Activated naive CD8-positive, alpha-beta T cell treated with anti-CD3 and anti-CD28 coated beads, Interleukin-2, amount 50 U/mL, for 16 hours (primary cell): ENCODE measurements at regions not wholly inside any gene's neighbourhood (a gene's known extent, or its start where the extent isn't known, plus 50 kb on each side); places are given as distances from the start of the nearest gene placed in this dataset.
"Not testable (repeated sequence)": the region's sequence is repeated elsewhere in the genome, so short reads cannot be mapped to it uniquely, and the experiment has no call there.

Experiments
- DNase-seq: peaks from one replicate; pipeline ENCODE4 v3.0.0-alpha.2; 2020; ENCODE audit warnings: low read depth, low spot score

DNA sequence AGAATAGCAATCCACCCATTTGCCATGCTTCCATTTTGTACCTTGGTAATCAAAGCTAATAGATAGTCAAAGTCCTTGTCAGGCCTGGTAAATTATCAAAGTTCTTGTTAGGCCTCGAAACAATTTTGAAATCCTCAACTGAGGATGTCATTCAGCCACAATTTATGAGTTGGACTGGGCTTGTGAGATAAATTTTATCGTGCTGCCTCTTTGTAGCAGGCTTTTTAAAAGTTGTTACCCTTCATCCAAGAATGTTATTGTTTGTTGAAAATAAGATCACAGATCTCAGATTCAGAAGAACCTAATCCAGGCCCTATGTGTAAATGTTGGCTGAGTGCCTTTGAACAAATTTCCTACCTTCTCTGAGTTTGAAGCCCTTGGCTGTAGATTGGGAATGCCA, 143.3 kb upstream of the PROK2 start:
- no peak for DNase-seq

GRCh38 chr3:71927505-71928066, 142.6 kb upstream of the PROK2 start:
- DNase-seq = no peak

DNA sequence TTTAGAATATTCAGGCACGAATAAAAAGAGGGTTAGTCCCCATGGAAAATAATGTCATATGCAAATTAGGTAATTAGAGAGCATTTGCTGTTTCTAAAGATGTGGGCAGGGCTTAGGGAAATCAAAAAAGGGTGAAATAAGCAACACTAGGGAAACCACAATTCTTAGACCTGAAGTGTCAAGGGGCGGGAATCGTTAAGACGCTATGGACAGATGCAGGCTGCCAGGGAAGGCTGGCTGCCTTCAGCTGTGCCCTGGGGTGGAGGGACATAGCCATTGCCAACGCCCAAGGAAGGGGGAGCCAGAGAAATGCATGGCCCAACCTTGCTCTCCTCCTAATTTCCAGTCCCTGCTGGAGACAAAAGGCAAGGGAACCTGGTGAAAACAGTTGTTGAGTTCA, 141.7 kb upstream of the PROK2 start:
- DNase-seq = no peak

GRCh38 chr3:71926262-71926600, 141.3 kb upstream of the PROK2 start:
- no peak for DNase-seq

DNA sequence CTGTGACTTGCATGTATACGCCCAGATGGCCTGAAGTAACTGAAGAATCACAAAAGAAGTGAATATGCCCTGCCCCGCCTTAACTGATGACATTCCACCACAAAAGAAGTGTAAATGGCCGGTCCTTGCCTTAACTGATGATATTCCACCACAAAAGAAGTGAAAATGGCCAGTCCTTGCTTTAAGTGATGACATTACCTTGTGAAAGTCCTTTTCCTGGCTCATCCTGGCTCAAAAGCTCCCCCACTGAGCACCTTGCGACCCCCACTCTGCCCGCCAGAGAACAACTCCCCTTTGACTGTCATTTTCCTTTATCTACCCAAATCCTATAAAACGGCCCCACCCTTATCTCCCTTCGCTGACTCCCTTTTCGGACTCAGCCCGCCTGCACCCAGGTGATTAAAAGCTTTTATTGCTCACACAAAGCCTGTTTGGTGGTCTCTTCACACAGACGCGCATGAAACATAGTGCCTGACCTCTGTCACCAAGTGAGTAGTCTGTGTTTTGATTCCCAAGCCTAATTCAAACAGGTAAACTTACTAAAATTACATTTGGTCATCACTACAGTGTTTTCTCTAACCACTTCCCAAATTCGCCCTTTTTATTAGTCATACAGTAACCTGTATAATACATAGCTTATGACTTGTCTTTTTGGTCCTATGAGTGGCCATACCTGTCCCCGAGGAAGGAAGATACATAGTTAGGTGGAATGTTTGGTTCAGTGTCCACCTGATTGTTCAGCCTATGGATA, 140.7 kb upstream of the PROK2 start:
- DNase-seq = not testable (repeated sequence)

DNA sequence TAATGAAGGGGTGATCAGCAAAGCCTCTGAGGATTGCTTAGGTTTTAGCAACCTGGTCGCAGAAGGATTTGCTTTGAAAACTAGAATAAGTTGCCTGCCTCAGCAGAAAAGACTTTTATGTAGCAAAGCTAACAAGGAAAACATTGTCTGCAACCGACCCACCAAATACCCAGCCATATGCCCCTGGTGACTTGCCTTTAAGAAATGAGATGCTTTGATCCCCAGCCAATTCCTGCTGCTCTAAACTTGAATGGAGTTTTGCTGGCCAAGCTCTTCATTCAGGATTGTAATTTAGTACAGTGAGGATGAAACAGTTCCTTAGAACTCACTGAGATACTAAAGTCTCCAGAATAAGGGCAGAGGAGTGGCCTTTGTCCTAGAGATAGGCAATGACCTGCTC, 139.8 kb upstream of the PROK2 start:
- no peak for DNase-seq

DNA sequence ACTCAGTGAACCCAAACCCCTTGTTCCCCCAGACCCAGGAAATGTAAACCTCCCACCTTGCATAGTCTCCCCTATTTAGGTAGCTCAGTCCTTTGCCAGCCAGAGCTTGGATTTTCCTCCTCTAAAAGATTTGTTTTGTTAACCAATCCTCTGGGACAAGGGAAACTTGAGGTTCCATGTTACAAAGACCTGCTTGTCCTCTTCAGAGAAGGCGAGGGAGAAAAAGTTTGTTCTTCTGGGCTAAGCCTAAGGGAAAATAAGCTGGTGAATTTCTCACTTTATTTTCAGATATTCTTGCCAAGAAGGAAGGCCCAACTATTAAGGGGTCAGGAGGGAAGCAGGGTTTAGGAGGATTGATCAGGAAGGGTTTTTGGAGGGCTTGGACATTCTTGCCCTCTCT, 136.1 kb upstream of the PROK2 start:
- no peak for DNase-seq

- DNase-seq = no peak
These were observed 134.6 kb upstream of the PROK2 start for GRCh38 chr3:71919572-71919971.

DNA sequence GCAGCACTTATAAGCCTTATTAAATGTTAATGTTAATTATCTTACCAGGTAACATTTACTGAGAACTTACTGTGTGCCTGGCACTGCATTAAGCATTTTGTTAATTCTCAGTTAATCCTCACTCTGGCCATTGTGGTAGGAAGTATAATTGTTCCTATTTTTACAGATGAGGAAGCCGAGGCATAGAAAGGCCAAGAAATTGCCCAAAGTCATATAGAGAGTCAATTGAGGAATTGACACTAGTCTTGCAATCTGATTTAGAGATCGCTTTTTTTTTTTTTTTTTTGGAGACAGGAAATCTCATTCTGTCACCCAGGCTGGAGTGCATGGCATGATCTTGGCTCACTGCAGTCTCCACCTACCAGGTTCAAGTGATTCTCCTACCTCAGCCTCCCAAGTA, 132.6 kb upstream of the PROK2 start:
- no peak for DNase-seq

DNA sequence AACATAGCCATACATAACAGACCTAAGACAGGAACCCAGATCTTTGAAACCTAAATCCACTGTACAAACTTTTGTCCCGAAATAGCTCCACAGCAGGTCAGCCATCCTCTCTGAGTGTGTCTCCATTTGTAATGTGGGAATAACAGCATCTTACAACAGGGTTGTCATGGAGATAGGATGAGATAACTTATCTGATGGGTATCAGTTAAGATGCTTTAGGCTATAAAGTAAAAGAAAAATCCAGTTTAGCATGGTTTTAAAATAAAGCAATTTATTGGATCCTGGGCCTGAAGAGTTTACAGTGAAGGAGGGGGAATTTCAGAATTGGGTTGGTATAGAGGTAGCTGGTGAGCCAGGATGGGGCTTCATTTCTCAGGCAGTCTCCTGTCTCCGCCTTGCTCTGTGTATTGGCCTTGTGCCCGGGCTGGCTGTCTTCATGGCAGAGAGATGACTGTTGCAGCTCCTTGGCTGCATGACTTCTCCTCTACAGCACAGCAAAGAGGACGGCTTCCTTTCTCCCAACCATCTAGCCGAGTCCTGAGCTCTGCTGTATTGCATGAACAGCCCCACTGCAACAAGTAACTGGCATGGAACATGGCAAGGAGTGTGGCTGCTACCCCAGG, 131.9 kb upstream of the PROK2 start:
- DNase-seq = no peak

DNA sequence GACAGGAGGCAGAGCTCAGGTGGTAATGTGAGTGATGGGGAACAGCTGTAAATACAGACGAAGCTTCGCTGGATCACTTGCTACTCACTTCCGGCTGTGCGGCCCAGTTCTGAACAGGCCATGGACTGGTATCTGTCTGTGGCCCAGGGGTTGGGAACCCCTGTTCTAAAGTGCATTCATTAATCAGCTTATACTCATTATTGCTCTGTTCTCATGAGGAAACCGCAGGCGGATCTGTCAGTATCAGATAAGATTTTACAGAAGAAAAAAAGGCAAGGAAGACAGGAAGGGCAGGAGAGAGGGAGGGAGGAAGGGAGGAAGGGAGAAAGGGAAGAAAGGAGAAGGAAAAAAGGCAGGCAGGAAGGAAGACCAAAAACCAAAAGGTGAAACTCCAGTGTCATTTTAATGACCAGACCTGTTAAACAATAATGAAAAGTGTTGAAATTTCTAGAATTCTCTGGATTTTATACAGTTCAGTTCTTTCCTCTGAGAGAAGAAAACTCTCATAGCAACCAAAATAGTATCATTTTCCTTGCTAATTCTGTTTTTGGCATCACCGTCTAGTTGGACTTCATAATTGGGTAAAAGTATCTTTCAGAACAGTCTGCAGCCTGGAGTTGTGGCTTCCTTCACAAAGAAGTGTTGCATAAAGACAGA, 128.0 kb upstream of the PROK2 start:
- DNase-seq = no peak

GRCh38 chr3:71910108-71910507, 125.2 kb upstream of the PROK2 start:
- no peak for DNase-seq

DNA sequence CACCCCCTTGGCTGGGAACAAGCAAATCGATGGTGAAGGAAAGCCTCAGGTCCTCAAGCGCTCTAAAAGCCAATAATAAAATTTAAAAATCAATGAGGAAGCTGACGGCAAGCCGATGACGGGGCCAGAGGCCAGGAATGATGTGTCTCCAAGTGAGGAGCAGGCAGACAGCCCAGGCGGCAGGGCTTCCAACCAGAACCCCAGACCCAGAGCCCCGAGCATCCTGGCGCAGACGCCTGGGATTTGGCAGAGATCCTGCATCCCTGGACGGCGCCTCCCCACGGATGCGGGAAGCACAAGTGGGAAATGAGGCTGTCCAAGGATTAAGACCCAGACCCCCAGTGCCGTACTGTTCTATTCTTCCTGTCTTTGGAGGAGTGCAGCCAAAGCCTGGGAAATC, 123.0 kb upstream of the PROK2 start:
- DNase-seq = no peak

GRCh38 chr3:71906976-71907375, 122.0 kb upstream of the PROK2 start:
- no peak for DNase-seq

GRCh38 chr3:71905426-71905825, 120.5 kb upstream of the PROK2 start:
- DNase-seq = no peak

GRCh38 chr3:71903936-71904335, 119.0 kb upstream of the PROK2 start:
- DNase-seq = no peak

DNA sequence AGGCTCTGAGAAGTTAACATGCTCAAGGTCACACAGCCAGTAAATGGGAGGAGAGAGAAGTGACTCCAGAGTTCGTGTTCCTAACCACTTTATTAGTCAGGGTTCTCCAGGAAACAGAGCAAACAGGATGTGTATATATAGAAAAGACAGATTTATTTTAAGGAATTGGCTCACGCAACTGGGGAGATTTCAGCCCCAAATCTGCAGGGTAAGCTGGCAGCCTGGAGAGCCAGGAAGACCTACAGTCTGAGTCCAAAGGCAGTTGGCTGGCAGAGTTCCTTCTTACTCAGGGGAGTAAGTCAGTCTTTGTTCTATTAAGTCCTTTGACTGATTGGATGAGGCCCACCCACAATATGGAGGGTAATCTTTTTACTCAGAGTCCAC, 118.2 kb upstream of the PROK2 start:
- no peak for DNase-seq

- no peak for DNase-seq
These were observed 117.5 kb upstream of the PROK2 start for GRCh38 chr3:71902258-71903111.

DNA sequence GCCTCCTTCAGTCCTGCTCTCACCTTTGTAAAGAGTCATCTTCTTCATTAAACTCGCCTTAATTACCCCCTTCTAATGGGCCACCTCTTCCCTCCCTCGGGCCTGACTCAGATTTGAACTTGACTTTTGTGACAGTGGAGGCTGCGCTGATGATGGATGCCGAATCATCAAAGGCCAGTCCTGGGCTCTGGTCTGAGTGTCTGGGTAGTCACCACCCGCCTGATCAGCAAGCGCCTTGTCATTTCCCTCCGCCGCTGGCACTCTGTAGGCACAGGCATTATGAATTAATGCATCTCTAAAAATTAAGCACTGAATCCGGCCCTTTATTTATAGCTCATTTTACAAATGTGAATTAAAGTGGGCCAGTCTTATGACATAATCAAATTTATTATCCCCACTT, 116.7 kb upstream of the PROK2 start:
- no peak for DNase-seq

GRCh38 chr3:71900057-71900456, 115.1 kb upstream of the PROK2 start:
- DNase-seq = no peak

- DNase-seq = no peak
These were observed 111.8 kb upstream of the PROK2 start for GRCh38 chr3:71896751-71897150.
